Stromal cell of bone marrow (primary cell): ENCODE measurements at regions not wholly inside any gene's neighbourhood (a gene's known extent, or its start where the extent isn't known, plus 50 kb on each side); places are given as distances from the start of the nearest gene placed in this dataset.
"Not testable (repeated sequence)": the region's sequence is repeated elsewhere in the genome, so short reads cannot be mapped to it uniquely, and the experiment has no call there.

Experiments
- DNase-seq: peaks from one replicate; pipeline ENCODE4 v3.0.0-alpha.2; 2012; ENCODE audit warnings: low read depth

DNA sequence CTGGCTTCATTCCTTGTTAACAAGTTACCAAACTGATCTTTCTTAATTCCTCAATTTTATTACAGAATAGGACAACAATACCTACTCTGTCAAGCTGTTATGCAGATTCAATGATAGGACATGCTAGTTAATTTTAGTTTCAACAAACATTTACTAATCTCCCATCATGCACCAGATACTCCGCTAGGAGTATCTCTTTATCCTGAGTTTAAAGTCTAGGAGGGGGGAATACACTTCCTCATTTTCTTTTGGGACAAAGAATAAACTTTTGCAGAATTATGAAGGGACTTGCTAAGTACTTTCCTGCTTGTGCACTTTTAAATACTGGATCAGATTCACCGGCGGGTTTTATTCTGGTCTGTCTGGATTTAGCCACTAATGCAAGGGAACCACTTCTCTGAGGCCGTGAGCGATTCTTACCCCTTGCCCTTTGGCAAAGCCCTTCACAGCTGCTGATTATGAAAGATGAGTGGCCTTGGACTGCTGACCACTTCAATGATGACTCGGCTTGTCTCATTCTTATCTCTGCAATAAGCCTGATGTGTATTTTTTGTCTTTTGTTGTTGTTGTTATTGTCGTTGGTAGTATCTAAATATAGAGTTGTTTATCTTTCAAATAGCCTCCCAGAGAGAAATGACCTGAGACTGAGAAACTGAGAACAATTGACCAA lies 73.9 kb downstream of the RMI1 start:
- no peak for DNase-seq

DNA sequence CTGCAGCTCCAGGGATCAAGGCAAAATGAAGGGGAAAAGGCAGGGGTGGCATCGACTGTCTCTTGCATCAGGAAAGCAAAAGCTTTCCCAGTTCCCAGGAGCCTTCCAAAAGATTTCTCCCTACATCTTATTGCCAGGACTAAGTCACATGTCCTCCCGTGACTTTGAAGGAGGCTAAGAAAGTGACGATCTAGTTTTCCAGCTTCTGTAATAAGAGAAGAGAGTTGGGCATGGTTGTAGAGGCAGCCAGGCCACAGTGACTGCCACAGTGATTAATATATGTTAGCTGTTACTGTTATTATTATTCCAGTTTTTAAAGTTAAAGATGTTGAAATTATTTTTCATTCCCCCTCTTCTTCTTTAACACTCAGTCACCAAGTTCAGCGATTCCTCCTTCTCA lies 77.1 kb downstream of the RMI1 start:
- no peak for DNase-seq

DNA sequence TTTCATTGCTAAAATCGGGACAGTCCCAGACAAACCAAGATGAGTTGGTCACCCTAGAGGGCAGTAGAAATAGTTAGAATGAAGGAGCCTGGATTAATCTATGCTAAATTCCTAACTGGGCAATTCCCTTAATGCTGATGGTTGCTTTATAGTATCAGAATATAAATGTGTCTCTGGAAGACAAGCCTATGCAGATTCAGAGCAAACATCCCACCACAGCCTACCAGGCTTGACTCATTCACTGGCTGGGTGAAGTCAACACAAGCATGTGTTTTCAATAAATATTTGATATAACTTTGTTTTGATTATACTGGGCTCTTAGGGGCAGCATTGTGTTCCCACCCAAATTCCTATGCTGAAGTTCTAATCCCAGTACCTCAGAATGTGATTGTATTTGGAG lies 79.3 kb downstream of the RMI1 start:
- DNase-seq = no peak

DNA sequence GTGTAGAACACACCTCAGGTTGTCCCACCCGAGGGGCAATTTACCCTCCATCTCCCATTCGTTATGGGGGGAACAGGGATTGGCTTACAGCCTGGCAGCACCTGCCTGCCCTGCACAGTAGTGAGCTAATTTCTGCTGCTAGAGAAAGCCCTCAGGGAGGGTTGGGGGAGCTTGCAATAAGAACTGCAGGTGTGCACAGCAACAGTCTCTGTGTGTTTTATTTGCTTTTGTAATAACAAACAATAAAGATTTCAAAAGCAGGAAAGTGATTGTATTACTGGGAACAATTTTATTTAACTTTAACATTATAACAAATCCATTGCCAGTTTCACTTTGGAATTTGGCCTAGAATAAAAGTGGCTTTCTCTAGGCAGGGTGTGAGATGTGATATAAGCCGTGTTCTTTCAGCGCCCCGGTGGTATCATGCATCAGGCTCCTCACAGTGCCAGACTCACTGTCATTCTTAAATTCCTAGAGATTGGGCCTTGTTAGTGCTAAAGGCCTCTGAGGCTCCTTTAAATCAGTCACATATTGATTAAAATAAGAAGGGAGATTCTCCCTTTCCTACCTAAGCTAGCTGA lies 81.1 kb downstream of the RMI1 start:
- no peak for DNase-seq

DNA sequence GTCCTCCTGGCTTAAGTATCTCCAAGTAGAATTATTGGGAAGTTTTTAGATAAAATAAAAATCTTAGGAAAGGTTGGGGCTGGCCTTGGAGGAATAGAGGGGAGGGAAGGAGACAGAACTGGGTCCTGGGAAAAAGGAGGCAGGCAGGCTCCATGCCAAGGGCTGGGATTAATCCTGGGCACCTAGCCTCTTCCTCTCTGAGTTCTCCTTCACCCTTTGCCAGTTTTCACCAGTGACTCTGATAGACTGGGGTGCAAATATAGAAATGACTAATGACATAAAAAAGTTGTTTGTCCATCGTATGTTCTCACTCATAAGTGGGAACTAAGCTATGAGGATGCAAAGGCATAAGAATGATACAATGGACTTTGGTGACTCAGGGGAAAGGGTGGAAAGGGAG lies 81.9 kb downstream of the RMI1 start:
- no peak for DNase-seq

DNA sequence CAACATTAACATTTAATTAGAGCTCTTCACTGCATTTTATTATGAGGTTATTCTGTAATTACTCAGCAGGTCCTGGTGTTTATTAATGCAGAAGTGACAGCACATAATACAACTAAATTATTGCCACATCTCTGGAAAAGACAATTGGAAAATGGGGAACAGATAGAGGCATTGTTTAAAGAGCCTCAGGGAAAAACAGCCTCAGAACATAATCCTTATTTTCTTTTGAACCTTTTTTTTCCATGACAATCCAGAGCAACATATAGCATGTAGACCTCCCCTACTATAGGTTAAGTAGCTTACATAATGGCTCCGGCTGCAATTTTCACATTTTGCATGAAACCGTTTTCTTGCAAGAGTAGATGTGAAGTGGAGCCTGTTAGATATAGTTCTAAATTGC lies 87.2 kb downstream of the RMI1 start:
- no peak for DNase-seq

DNA sequence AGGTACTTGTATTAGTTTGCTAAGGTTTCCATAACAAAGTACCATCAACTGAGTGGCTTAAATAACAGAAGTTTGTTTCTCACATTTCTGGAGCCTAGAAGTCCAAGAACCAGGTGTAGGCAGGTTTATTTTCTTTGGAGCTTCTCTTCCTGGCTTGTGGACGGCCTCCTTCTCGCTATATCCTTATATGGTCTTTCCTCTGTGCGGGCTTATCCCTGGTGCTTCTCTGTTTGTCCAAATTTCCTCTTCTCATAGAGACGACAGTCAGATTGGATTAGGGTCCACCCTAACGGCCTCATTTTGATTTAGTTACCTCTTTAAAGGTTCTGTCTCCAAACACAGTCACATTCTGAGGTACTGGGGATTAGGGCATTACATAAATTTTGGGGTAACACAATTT lies 88.3 kb downstream of the RMI1 start:
- DNase-seq = no peak

DNA sequence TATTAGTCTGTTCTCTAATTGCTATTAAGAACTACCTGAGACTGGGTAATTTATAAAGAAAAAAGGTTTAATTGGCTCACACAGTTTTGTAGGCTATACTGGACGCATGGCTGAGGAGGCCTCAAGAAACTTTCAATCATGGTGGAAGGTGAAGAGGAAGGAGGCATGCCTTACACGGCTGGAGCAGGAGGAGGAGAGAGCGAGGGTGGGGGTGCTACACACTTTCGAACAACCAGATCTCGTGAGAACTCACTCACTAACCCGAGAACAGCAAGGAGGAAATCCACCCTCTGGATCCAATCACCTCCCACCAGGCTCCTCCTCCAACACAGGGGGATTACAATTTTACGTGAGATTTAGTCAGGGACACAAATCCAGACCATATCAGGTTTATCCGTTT lies 90.0 kb downstream of the RMI1 start:
- no peak for DNase-seq

DNA sequence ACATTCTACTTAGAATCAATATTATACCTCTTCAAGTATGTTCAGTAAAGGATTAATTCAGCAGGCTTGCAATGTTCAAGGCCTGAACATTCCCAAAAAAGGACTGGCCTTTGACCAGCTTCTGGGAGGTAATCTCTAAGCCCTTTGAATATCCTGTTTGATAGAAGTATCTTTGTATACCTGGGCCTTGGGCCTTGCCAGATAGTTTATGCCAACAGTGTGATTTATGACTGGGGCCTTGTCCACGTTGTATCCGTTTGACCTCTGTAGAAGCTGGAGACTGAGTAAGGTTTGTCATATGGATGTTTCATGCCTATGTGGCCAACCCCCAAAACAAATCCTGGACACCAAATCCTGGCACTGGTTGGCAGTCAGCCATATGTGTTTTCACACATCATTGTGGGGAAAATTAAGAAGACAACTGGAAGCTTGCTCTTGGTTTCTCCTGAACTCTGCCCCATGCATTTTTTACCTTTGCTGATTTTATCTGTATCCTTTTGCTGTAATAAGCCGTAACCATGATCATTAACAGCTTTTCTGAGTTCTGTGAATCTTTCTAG lies 92.1 kb downstream of the RMI1 start:
- no peak for DNase-seq

DNA sequence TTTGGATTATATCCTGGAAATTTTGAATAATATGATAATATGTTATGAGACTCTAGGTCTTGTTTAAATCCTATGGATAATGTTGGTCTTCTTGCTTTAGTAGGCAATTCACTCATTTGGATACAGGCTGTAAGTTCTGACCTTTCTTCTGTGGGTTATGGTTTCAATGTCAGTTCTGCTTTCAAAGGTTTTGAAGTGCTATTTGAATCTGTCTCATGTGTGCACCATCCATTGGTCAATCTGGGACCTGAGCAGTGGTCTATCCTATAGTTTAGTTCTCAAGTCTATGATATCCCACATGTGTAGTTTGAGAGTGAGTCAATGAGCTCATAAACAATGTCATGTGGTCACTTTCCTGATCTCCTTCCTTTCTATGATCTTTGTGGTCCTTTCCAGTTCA lies 94.4 kb downstream of the RMI1 start:
- DNase-seq = no peak

DNA sequence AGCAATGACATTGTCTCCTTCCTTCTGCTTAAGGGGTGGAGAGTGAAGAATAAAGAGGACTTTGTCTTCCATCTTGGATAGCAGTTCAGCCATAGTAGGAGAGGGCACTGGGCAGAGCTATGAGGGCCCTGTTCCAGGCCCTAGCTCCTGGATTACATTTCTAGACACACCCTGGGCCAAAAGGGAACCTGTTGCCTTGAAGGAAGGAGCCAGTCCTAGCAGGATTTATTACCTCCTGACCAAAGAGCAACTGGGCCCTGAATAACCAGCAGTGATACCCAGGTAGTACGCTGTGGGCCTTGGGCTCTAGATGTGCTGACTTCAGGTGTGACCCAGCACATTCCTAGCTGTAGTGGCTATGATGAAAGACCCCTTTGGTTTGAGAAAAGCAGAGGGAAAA lies 95.8 kb downstream of the RMI1 start:
- DNase-seq = no peak

DNA sequence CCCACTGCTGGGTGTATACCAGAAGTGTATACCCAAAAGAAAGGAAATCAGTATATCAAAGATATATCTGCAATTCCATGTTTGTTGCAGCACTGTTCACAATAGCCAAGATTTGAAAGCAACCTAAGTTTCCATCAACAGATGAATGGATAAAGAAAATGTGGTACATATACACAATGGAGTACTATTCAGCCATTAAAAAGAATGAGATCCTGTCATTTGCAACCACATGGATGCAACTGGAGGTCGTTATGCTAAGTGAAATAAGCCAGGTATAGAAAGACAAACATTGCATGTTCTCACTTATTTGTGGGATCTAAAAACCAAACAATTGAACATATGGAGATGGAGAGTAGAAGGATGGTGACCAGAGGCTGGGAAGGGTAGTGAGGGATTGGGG lies 97.2 kb downstream of the RMI1 start:
- not testable (repeated sequence) for DNase-seq

DNA sequence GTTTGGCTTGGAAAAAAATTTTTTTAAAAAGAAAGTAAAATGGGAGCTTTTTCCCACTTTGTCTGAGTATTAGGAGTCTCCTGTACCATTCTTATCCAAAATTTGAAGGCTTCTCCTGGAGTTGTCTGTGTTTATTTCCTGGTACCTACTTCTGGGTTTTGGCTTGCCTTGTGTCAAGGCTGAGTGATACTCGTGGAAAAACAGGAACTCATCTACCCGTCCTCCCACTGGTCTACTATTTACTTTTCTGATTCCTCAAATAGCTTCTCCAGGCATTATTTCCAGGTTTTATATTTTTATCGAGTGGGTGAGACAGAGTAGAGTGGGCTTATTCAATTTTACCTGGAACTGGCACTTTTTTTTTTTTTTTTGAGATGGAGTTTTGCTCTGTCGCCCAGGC lies 99.4 kb downstream of the RMI1 start:
- no peak for DNase-seq

DNA sequence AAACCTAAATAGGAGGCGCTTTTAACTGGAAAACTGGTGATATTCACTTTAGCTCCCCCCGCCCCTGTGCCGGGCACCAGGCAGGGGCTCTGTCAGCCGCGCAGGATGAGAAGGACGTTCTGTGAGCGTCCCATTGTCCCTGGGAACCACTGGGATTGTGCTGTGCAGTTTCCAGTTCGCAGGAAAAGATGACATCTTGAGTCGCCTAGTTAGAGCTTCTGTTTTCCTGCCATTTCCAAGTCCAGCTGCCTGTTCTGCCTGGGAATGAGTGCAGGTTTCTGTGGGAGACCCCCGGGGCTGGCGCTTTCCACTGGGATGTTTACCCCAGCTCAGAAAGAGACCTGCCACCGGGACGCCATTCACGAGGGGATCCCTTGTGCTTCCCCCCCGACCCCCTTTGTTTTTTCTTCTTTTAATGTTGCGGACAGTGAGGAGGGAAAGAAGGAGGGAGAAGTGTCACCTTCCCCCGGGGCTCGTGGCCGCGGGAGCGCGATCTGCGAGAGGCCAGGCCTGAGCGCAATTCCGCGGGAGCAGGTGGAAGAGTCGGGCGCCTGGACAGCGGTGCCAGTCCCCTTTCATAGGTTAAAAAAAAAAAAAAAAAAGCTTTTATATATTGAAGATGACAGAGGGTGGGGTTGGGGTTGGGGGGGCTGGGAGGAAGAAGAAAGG lies 121.5 kb downstream of the RMI1 start:
- DNase-seq = no peak

DNA sequence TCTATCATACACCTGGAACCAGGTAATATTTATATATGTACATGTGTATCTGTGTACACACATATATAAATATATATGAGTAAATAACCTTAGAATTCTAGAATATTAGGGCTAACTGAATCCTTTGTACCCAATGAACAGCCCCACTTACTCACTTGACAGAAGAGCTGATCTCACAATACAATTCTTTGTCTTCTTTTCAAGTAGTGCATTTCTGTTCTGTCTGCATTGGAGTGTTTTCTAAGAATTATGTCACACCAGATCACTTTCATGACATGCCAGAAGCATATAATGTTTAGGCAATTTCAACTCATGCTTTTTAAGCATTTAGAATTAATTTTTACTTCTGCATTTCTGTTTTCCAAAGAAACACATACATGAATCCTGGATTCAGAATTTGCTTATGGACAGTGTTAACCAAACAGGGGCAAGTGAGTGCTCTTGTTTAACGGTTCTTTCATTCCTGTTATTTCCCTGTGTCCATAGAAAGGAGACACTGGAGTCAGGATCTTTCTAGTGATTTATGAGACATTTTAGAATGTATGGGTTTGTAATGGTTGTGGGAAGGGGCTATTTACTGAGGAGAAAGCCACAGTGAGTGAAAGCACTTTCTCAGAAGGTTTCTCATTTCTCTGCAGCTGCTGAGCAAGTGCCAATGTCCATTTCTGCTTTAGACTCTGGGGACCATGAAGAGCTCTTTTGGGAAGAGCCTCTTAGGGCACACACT lies 123.2 kb downstream of the RMI1 start:
- DNase-seq = no peak

DNA sequence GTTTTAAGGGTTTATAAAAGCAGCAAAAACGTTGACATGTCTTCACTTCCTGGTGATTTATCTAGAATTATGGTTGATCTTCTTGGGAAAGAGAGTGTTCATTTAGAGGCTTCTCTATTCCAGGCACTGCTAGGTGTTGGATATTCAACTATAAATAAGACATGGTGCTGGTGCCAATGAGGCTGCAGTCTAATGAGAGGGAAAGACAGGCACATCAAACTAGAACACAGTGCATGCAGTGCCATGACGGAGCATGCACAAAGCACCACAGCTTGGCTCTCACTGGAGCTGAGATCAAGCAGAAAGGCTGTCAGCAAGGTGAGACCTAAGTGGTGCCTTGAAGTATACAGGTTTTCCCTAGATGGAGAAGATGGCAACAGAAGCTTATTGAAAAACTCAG lies 126.5 kb downstream of the RMI1 start:
- no peak for DNase-seq

DNA sequence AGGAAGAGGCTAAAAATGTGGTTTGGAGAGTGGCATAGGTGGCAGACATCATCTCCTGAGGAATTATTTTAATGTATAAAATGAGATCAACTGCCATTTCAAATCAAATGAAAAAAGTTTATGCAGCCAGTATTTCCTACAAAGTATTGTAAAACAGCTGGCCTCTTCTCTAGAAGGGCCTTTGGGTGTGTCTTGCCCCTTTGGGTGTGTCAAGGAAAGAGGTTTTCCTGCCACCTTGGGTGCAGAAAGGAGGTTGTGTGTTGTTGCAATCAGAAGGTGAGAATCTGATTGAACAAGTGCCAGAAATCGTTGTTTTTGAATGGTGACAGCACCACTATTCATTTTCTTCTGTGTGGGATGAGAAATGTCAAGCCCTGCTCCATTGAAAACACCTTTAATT lies 127.4 kb downstream of the RMI1 start:
- no peak for DNase-seq

DNA sequence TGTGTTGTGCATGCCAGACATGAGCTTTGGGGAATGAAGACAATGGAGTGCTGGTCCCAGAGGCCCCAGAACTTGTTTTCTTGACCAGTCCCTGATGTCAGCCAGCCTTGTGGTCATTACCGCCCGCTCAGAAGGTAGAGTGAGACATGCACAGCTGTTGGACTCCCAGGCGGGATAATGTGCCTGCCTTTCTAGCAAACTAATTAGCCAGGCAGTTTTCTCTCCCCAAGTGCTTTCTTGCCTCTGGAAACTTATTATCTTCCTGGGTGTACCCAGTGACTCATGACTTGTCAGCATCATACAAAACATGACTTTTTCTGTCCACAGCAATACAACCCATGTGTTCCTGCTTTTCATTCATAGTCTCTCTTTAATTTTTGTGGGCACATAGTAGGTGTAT lies 131.1 kb downstream of the RMI1 start:
- peak; percentile 5 for DNase-seq

DNA sequence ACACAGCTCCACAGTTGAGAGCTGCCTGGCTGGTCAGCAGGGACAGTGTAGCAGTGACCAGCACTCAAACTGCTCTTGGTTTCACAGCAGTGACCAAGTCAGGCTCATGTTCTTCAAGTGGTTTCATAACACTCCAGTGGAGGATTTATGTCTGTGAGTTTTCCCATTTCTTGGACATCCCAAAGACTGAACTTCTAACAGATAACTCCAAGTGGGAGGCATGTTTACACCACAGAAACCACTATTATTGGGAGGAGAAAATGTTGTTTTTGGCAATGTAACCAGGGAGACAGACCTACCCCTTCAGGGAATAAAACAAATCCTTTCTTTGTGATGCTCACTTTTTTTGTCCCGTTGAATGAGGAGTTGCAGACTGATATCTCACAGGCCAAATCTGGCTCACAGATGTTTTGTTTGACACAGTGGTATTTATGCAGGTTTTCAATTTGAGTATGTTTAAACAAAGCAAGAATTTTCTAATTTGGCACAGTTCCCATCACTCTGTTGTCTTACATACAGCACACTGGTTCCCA lies 141.5 kb downstream of the RMI1 start:
- no peak for DNase-seq

DNA sequence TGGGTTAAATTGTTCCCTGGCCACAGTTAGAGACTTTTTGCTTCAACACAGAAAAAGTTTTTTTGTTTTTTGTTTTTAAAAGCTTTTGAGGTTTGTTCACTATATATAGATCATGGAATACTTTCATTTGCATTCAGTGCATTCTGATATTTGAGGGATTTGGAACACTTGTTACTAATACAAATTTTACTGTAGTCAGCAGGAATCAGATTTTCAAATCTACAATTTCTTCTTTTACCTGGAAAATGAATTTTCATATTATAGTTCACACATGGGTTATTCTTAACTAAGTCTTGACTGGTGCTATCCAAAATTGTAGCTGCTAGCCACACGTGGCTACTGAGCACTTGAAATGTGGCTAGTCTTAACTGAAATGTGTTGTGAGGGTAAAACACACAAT lies 142.0 kb downstream of the RMI1 start:
- DNase-seq = no peak

DNA sequence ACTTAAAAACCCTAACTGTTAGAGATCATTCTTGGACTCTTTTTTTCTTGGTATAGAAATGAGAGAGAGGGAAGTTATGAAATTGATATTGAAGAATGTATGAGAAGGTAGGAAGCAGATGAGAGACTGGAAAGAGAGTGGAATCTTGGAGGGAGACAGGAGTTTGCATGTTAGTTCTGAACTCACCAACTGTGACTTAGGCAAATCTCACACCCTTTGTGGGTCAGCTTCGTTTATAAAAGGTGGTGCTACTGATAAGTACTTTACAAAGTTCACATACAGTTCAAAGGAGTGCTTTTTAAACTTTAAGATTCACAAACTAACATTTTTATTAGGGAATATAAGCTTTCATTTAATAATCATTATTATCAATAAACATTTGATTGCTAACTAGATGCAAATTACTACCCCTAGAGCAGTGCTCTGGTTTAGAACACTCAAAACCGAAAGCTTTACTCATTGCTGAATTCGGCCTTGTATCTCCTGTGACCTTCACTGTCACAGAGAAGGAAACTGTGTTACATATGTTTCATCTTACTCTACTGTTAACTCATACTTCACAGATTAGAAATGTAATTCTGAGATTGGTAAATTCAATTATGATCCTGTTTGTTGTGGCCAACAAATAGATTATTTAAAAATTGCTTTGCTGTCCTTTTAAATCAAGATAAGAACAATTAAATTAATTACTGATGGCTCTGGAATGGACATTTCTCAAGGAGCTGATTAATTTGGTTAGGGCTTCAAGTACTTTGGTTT lies 143.2 kb downstream of the RMI1 start:
- no peak for DNase-seq

DNA sequence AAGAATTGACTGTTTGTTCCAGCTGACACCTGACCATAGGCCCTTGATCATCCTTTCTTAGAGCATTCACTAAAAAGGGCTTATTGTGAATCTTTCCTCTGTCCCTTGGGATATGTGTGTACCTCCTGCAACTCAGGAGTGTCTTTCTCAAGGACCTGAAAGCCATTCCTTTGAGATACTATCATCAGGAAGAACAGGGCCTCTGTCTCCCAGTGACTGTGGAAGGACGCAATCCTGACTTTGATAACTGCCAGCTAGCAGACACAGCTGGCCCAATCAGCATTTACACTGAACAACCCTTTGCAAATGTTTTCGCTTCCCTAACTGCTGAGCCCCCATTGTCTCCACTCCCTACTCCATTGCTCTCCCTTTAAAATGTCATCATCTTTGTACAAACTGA lies 144.4 kb downstream of the RMI1 start:
- no peak for DNase-seq
